Osteoblast (primary cell): ENCODE measurements at regions not wholly inside any gene's neighbourhood (a gene's known extent, or its start where the extent isn't known, plus 50 kb on each side); places are given as distances from the start of the nearest gene placed in this dataset.

Experiments
- DNase-seq: peaks from one replicate; pipeline ENCODE4 v3.0.0; 2011; ENCODE audit warnings: low spot score, mixed read lengths; ENCODE audit not compliant: insufficient read length; ENCODE audit errors: missing footprints
- H2AFZ ChIP-seq: 2 replicates; pipeline ENCODE4 v1.6.0; 2011; ENCODE audit warnings: mild to moderate bottlenecking, low read length
- H3K27ac ChIP-seq: 2 replicates; pipeline ENCODE4 v1.5.1; 2011; ENCODE audit warnings: mild to moderate bottlenecking, low read depth, low read length, moderate library complexity
- H3K27me3 ChIP-seq: 2 replicates; pipeline ENCODE4 v1.6.0; 2012; ENCODE audit warnings: mild to moderate bottlenecking, control low read depth, inconsistent platforms, low read length, moderate library complexity; ENCODE audit not compliant: insufficient read depth
- H3K36me3 ChIP-seq: 2 replicates; pipeline ENCODE4 v1.5.1; 2011; ENCODE audit warnings: mild to moderate bottlenecking, low read length, control low read depth, moderate library complexity; ENCODE audit not compliant: insufficient read depth
- H3K4me1 ChIP-seq: 2 replicates; pipeline ENCODE4 v1.5.1; 2011; ENCODE audit warnings: mild to moderate bottlenecking, low read length, control low read depth, moderate library complexity; ENCODE audit not compliant: insufficient read depth
- H3K4me2 ChIP-seq: 2 replicates; pipeline ENCODE4 v1.6.0; 2011; ENCODE audit warnings: mild to moderate bottlenecking, low read length; ENCODE audit not compliant: insufficient read depth
- H3K4me3 ChIP-seq: fragments of 200-600 bp; sonication (generic); 3 replicates; pipeline ENCODE4 v1.5.1; 2012; ENCODE audit warnings: mild to moderate bottlenecking, low read length, inconsistent platforms; ENCODE audit not compliant: insufficient read depth
- H3K79me2 ChIP-seq: 2 replicates; pipeline ENCODE4 v1.6.0; 2012; ENCODE audit warnings: mild to moderate bottlenecking, low read length, control low read depth, inconsistent platforms; ENCODE audit not compliant: insufficient read depth
- H3K9me3 ChIP-seq: 2 replicates; pipeline ENCODE4 v1.5.1; 2011; ENCODE audit warnings: low read depth, low read length, control low read depth
- H4K20me1 ChIP-seq: 2 replicates; pipeline ENCODE4 v1.6.0; 2012; ENCODE audit warnings: mild to moderate bottlenecking, low read length, control low read depth; ENCODE audit not compliant: insufficient read depth
- CTCF ChIP-seq: IDR thresholded peaks from 2 replicates; pipeline ENCODE4 v1.5.1; 2011; ENCODE audit warnings: mild to moderate bottlenecking, low read depth, low read length, moderate library complexity; ENCODE audit errors: extremely low read depth

DNA sequence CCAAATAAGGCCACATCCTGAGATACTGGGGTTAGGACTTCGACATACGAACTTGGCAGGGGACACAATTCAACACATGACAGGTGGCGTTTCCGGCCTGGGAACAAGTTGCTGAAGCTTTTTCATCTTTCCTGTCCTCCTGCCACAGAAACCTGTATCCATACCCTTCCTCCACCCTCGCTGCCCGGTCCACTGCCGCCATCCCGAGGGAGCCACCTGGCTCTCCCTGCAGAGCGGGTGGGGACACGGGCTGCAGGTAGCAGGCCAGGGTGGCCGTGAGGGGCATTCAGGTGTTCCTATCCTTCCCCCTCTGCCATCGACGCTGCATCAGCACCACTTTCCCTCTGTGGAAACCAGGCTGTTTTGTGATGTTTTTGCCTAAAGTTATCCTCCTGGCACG, 74.4 kb upstream of the TWIST2 start:
- TF ChIP-seq CTCF, result no peak
- Histone ChIP-seq H3K79me2 (no peaks in the 10 kb centered on the region), H3K4me3 (no peak overlapping the region), H4K20me1 (no peaks in the 10 kb centered on the region), H3K9me3 (no peaks in the 10 kb centered on the region), H3K27ac (no peak overlapping the region), H3K4me2 (no peak overlapping the region), H3K27me3 (peaks cover 28% of the 10 kb centered on the region), H3K36me3 (no peaks in the 10 kb centered on the region), H2AFZ (no peak overlapping the region), H3K4me1 (no peaks in the 10 kb centered on the region)
- DNase-seq, result no peak

DNA sequence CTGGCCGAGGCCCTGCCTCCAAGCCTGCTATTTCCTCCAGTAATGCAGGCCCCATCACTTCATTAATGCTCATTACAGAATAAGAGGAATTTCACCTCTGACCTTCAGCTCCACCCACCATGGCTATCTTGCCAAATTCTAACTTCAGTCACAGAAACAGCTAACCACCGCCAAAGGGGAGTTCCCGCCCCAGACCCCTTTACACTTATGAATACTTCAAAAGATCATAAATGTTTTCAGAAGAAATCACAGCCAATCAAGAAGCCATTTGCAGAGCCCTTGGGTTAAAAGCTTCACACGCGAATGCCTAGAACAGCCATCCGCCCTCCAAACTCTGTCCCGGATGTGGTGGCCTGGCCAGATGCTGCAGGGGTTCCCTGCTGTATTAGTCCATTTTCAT, 73.8 kb upstream of the TWIST2 start:
- no peaks in the 10 kb centered on the region for H4K20me1 ChIP-seq
- DNase-seq, result no peak
- no peak for TF ChIP-seq CTCF

DNA sequence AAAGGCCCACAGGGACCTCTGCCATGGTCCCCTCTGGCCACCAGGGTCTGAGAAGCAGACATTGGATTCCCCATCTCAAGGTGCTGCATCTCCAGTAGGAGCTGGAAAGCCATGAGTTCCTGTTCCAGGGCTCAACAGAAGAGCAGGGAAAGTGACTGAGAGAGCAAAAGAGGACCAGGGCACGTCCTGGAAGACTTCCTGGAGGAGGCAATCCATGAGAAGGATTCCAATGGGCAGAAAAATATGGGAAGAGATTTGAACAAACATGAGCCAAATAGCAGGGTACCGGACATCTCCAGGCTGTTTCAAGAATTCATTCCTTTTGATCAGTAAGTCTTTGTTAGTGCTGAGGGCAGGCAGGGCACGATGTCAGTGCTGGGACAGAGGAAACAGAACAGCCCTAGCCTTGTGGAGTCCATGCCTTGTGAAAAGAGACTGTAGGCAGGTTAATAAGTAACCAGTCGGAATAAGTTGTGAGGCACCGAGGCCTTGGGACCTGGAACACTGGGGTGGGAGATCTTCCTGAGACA, 72.8 kb upstream of the TWIST2 start:
- Histone ChIP-seq H3K4me3 (no peak overlapping the region), H3K27me3 (peaks cover 18% of the 10 kb centered on the region), H3K36me3 (no peaks in the 10 kb centered on the region), H3K9me3 (no peaks in the 10 kb centered on the region), H3K79me2 (no peaks in the 10 kb centered on the region), H2AFZ (no peak overlapping the region), H3K4me2 (no peak overlapping the region), H3K4me1 (no peaks in the 10 kb centered on the region), H3K27ac (no peak overlapping the region), H4K20me1 (no peaks in the 10 kb centered on the region)
- no peak for DNase-seq
- TF ChIP-seq CTCF, result no peak

More for the DNA sequence above, 73.8 kb upstream of the TWIST2 start:
- H2AFZ ChIP-seq, result no peak overlapping the region
- no peaks in the 10 kb centered on the region for H3K79me2 ChIP-seq
- H3K4me1 ChIP-seq, result no peaks in the 10 kb centered on the region
- H3K4me2 ChIP-seq, result no peak overlapping the region
- H3K27ac ChIP-seq, result no peak overlapping the region
- H3K9me3 ChIP-seq, result no peaks in the 10 kb centered on the region
- peaks cover 22% of the 10 kb centered on the region for H3K27me3 ChIP-seq
- no peaks in the 10 kb centered on the region for H3K36me3 ChIP-seq
- no peak overlapping the region for H3K4me3 ChIP-seq

- no peak overlapping the region for H2AFZ ChIP-seq
- no peak overlapping the region for H3K4me3 ChIP-seq
- no peaks in the 10 kb centered on the region for H4K20me1 ChIP-seq
- no peak for DNase-seq
- no peak overlapping the region for H3K27ac ChIP-seq
- peaks cover 14% of the 10 kb centered on the region for H3K27me3 ChIP-seq
- H3K9me3 ChIP-seq, result no peaks in the 10 kb centered on the region
- H3K4me2 ChIP-seq, result no peak overlapping the region
- no peaks in the 10 kb centered on the region for H3K4me1 ChIP-seq
- H3K36me3 ChIP-seq, result no peaks in the 10 kb centered on the region
- H3K79me2 ChIP-seq, result no peaks in the 10 kb centered on the region
- no peak for TF ChIP-seq CTCF
Measured at GRCh38 chr2:238775591-238775990, 72.3 kb upstream of the TWIST2 start.
